GM12874 (cell line): ENCODE measurements at regions not wholly inside any gene's neighbourhood (a gene's known extent, or its start where the extent isn't known, plus 50 kb on each side); places are given as distances from the start of the nearest gene placed in this dataset.

Experiments
- CTCF ChIP-seq: IDR thresholded peaks from 2 replicates; pipeline ENCODE4 v1.5.1; 2011; ENCODE audit warnings: low read depth, mild to moderate bottlenecking, control low read depth, low read length, moderate library complexity; ENCODE audit not compliant: insufficient read depth

- TF ChIP-seq CTCF = no peak
Observed at GRCh38 chr7:114155116-114156110, 236.6 kb upstream of the PPP1R3A start.

GRCh38 chr7:114153700-114154099 lies 234.9 kb upstream of the PPP1R3A start:
- TF ChIP-seq CTCF = no peak

- no peak for TF ChIP-seq CTCF
Observed at GRCh38 chr7:114152314-114152938, 233.6 kb upstream of the PPP1R3A start.

- TF ChIP-seq CTCF = no peak
Observed at GRCh38 chr7:114151777-114152176, 233.0 kb upstream of the PPP1R3A start.

- no peak for TF ChIP-seq CTCF
Observed at GRCh38 chr7:114150689-114151088, 231.9 kb upstream of the PPP1R3A start.

- no peak for TF ChIP-seq CTCF
Observed at GRCh38 chr7:114148779-114149178, 230.0 kb upstream of the PPP1R3A start.

- no peak for TF ChIP-seq CTCF
Observed at GRCh38 chr7:114141415-114141814, 222.6 kb upstream of the PPP1R3A start.
